Suprapubic skin (tissue), 4 donors: ENCODE measurements at regions not wholly inside any gene's neighbourhood (a gene's known extent, or its start where the extent isn't known, plus 50 kb on each side); places are given as distances from the start of the nearest gene placed in this dataset.

ENCODE experiments used
- DNase-seq, 2 donors: peaks; one replicate each; pipeline ENCODE4 v3.0.0-alpha.2; 2019; ENCODE audit warnings: low spot score in 2 of 2
- H3K27ac ChIP-seq: fragments of 200-600 bp; sonication (generic); one replicate; pipeline ENCODE4 v1.5.1; 2019
- H3K27me3 ChIP-seq: fragments of 200-600 bp; sonication (generic); one replicate; pipeline ENCODE4 v1.5.1; 2019
- H3K36me3 ChIP-seq: fragments of 200-600 bp; sonication (generic); one replicate; pipeline ENCODE4 v1.5.1; 2019
- H3K4me1 ChIP-seq: fragments of 200-600 bp; sonication (generic); one replicate; pipeline ENCODE4 v1.5.1; 2019
- H3K4me3 ChIP-seq: fragments of 200-600 bp; sonication (generic); one replicate; pipeline ENCODE4 v1.5.1; 2019; ENCODE audit warnings: mild to moderate bottlenecking
- H3K9me3 ChIP-seq: fragments of 200-600 bp; sonication (generic); one replicate; pipeline ENCODE4 v1.5.1; 2019
- EP300 ChIP-seq: sonication (generic); formaldehyde crosslinking; IDR thresholded peaks from one replicate; pipeline ENCODE4 v1.6.1; 2017; ENCODE audit warnings: antibody characterized with exemption
- POLR2A ChIP-seq, 2 donors: fragments of 450-650 bp; IDR thresholded peaks; one replicate each; pipeline ENCODE4 v1.6.1; 2017; ENCODE audit warnings: antibody characterized with exemption in 2 of 2, mild to moderate bottlenecking in 2 of 2, moderate library complexity in 2 of 2
- POLR2AphosphoS5 ChIP-seq, 3 donors: sonication (generic); formaldehyde crosslinking; IDR thresholded peaks; one replicate each; pipeline ENCODE4 v1.6.1; 2017; ENCODE audit warnings: antibody characterized with exemption in 3 of 3
- WGBS: methylation state at CpG from one replicate; pipeline ENCODE4 v1.1.5; 2018; 5-methylcytosine and 5-hydroxymethylcytosine counted together
- TF ChIP-seq, protein P1 (sequence below), 2 donors: fragments of 200-600 bp in 1 of 2; fragments of 450-650 bp in 1 of 2; sonication (generic) in 1 of 2; IDR thresholded peaks; one replicate each; pipeline ENCODE4 v1.5.1; 2016 to 2019; ENCODE audit warnings: antibody characterized with exemption in 2 of 2, mild to moderate bottlenecking in 1 of 2, moderate library complexity in 1 of 2

- TF ChIP-seq, protein P1, sequence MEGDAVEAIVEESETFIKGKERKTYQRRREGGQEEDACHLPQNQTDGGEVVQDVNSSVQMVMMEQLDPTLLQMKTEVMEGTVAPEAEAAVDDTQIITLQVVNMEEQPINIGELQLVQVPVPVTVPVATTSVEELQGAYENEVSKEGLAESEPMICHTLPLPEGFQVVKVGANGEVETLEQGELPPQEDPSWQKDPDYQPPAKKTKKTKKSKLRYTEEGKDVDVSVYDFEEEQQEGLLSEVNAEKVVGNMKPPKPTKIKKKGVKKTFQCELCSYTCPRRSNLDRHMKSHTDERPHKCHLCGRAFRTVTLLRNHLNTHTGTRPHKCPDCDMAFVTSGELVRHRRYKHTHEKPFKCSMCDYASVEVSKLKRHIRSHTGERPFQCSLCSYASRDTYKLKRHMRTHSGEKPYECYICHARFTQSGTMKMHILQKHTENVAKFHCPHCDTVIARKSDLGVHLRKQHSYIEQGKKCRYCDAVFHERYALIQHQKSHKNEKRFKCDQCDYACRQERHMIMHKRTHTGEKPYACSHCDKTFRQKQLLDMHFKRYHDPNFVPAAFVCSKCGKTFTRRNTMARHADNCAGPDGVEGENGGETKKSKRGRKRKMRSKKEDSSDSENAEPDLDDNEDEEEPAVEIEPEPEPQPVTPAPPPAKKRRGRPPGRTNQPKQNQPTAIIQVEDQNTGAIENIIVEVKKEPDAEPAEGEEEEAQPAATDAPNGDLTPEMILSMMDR (IDR thresholded peaks at IDR 0.05): no peak
- TF ChIP-seq POLR2A (IDR thresholded peaks at IDR 0.05) (no peak), EP300 (no peak), POLR2AphosphoS5 (IDR thresholded peaks at IDR 0.05) (no peak)
- Histone ChIP-seq H3K4me1 (peaks cover 11% of the 10 kb centered on the region), H3K4me3 (no peak overlapping the region), H3K36me3 (no peaks in the 10 kb centered on the region), H3K27me3 (no peaks in the 10 kb centered on the region), H3K9me3 (no peaks in the 10 kb centered on the region), H3K27ac (no peak overlapping the region)
- no peak for DNase-seq
These were observed 88.7 kb downstream of the EDNRB start for GRCh38 chr13:77829963-77830362.

DNA sequence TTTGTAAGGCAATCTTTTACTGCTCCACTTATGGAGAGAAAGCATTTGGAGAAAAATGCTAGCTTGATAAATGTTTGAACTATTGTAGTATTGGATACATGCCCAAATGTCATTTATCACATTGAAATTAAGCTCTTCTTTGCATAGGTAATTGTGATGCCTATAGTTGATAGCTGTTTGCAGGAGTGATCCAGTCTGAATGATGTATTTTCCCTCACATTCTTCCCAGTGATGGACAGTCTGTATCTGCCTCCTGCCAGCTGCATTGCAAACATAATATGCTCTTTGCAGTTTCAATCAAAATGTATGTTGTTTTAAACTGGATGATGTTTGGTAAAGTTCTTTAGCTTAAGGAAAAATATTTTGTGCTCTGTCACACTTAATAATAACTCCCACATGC lies 89.8 kb downstream of the EDNRB start:
- H3K4me1 ChIP-seq: peaks cover 9% of the 10 kb centered on the region
- no peak overlapping the region for H3K4me3 ChIP-seq
- TF ChIP-seq EP300: no peak
- no peaks in the 10 kb centered on the region for H3K27me3 ChIP-seq
- H3K9me3 ChIP-seq: no peaks in the 10 kb centered on the region
- H3K27ac ChIP-seq: no peak overlapping the region
- no peak for DNase-seq
- no peaks in the 10 kb centered on the region for H3K36me3 ChIP-seq

- Histone ChIP-seq H3K27me3 (no peaks in the 10 kb centered on the region), H3K27ac (no peak overlapping the region), H3K4me1 (no peaks in the 10 kb centered on the region), H3K36me3 (no peaks in the 10 kb centered on the region), H3K9me3 (no peaks in the 10 kb centered on the region), H3K4me3 (no peak overlapping the region)
- TF ChIP-seq EP300: no peak
- no peak for TF ChIP-seq POLR2AphosphoS5 (IDR thresholded peaks at IDR 0.05)
- TF ChIP-seq, protein P1 (IDR thresholded peaks at IDR 0.05): no peak
- TF ChIP-seq POLR2A (IDR thresholded peaks at IDR 0.05): no peak
- 35% methylated on average over 5 of the region's 5 CpGs for WGBS
- no peak for DNase-seq
These were observed 91.3 kb downstream of the EDNRB start for GRCh38 chr13:77827332-77827731.

DNA sequence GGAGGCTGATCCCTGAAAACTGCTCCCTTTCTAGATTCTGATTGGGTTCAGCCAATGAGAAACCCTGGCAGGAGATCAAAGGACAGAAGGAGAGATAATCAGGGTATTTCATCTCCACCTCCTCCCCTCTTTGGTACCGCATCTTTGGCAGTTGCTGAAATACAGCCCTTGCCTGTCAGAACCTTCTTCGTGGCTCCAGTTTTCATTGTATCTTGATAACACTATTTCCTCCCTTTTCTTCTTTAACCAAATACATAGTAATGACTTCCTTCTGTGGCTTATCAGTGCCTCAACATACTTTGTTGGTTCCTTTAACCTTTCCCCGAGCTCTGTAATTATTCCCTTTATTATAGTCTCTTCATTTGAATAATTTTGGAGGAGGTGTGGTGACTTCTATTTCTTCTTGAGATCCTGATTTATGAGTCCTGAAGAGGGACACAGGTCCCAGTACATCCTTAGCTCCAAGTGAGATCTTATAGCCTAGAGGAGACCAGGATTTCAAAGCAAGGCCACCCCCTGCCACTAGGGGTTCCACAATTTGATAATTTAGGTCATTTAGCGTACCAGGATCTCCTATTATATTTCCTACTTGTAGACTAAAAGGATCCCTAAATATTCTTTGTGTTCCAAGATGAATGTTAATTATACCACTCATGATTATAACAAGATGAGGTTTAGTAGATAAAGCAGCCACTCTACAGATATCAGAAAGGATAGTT lies 98.0 kb downstream of the EDNRB start:
- no peaks in the 10 kb centered on the region for H3K9me3 ChIP-seq
- H3K27ac ChIP-seq: no peak overlapping the region
- H3K4me3 ChIP-seq: no peak overlapping the region
- no peaks in the 10 kb centered on the region for H3K27me3 ChIP-seq
- no peak for DNase-seq
- TF ChIP-seq EP300: no peak
- TF ChIP-seq, protein P1 (IDR thresholded peaks at IDR 0.05): no peak
- no peaks in the 10 kb centered on the region for H3K4me1 ChIP-seq
- WGBS: 58% methylated on average over 4 of the region's 4 CpGs
- H3K36me3 ChIP-seq: no peaks in the 10 kb centered on the region

DNA sequence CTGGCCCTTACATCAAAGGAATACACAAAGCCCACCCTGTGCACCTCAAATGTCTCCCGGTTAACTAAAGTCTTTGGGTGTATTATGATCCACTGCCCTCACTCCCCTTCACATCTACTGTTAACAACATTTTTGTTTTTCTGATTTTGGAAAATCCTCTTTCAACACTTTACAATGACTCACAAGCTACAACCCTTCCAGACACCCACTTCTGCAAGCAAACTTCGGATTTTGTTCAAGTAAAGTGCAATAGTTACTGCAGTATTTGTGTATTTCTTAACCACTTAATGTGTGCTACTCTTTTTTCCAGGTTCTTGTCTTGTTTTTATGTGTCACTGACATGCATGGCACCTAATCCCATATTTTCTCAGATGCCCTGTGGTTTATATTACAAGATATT lies 101.1 kb downstream of the EDNRB start:
- H3K9me3 ChIP-seq: no peaks in the 10 kb centered on the region
- no peak for DNase-seq
- no peak overlapping the region for H3K27ac ChIP-seq
- H3K4me1 ChIP-seq: no peaks in the 10 kb centered on the region
- no peak for TF ChIP-seq EP300
- no peak for TF ChIP-seq POLR2AphosphoS5 (IDR thresholded peaks at IDR 0.05)
- no peak for TF ChIP-seq POLR2A (IDR thresholded peaks at IDR 0.05)
- no peaks in the 10 kb centered on the region for H3K27me3 ChIP-seq
- no peak overlapping the region for H3K4me3 ChIP-seq
- no peaks in the 10 kb centered on the region for H3K36me3 ChIP-seq
- 77% methylated on average over 2 of the region's 2 CpGs for WGBS

DNA sequence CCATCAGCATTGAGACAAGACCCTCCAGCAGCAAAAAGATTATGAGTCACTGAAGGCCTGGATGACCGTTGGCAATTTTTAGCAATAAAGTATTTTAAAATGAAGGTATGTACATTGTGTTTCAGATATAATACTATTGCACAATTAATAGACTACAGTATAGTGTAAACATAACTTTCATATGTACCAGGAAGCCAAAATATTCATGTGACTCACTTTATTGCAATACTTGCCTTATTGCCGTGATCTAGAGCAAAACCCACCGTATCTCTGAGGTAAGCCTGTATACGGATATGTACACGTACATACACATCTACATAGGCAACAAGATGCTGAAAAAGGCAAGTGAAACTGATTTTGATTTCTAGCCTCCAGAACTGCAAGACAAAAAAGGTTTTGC lies 103.3 kb downstream of the EDNRB start:
- 92% methylated on average over 5 of the region's 5 CpGs for WGBS
- Histone ChIP-seq H3K27ac (no peak overlapping the region), H3K27me3 (no peaks in the 10 kb centered on the region), H3K9me3 (no peaks in the 10 kb centered on the region), H3K4me3 (no peak overlapping the region), H3K36me3 (no peaks in the 10 kb centered on the region), H3K4me1 (peaks cover 5% of the 10 kb centered on the region)
- DNase-seq: no peak
- TF ChIP-seq POLR2A (IDR thresholded peaks at IDR 0.05): no peak
- TF ChIP-seq POLR2AphosphoS5 (IDR thresholded peaks at IDR 0.05): no peak
- TF ChIP-seq, protein P1 (IDR thresholded peaks at IDR 0.05): no peak
- no peak for TF ChIP-seq EP300
